Fibroblast of villous mesenchyme (primary cell): ENCODE measurements at regions not wholly inside any gene's neighbourhood (a gene's known extent, or its start where the extent isn't known, plus 50 kb on each side); places are given as distances from the start of the nearest gene placed in this dataset.

Experiments
- DNase-seq: peaks from one replicate; pipeline ENCODE4 v3.0.0-alpha.2; 2010; ENCODE audit warnings: low read depth
- H3K4me3 ChIP-seq: 2 replicates; pipeline ENCODE4 v1.5.1; 2011; ENCODE audit warnings: low read depth, mild to moderate bottlenecking, low read length
- TF ChIP-seq, protein P1 (sequence below): IDR thresholded peaks from 2 replicates; pipeline ENCODE4 v1.5.1; 2012; ENCODE audit warnings: low read depth, mild to moderate bottlenecking, low read length; ENCODE audit not compliant: insufficient read depth

- TF ChIP-seq, protein P1, sequence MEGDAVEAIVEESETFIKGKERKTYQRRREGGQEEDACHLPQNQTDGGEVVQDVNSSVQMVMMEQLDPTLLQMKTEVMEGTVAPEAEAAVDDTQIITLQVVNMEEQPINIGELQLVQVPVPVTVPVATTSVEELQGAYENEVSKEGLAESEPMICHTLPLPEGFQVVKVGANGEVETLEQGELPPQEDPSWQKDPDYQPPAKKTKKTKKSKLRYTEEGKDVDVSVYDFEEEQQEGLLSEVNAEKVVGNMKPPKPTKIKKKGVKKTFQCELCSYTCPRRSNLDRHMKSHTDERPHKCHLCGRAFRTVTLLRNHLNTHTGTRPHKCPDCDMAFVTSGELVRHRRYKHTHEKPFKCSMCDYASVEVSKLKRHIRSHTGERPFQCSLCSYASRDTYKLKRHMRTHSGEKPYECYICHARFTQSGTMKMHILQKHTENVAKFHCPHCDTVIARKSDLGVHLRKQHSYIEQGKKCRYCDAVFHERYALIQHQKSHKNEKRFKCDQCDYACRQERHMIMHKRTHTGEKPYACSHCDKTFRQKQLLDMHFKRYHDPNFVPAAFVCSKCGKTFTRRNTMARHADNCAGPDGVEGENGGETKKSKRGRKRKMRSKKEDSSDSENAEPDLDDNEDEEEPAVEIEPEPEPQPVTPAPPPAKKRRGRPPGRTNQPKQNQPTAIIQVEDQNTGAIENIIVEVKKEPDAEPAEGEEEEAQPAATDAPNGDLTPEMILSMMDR = no peak
- no peak for DNase-seq
- H3K4me3 ChIP-seq = no peak overlapping the region
Measured at GRCh38 chr2:142791335-142791734, 86.1 kb upstream of the KYNU start.

GRCh38 chr2:142786918-142787702 is 90.4 kb upstream of the KYNU start:
- H3K4me3 ChIP-seq = no peak overlapping the region
- no peak for DNase-seq
- TF ChIP-seq, protein P1 = no peak

DNA sequence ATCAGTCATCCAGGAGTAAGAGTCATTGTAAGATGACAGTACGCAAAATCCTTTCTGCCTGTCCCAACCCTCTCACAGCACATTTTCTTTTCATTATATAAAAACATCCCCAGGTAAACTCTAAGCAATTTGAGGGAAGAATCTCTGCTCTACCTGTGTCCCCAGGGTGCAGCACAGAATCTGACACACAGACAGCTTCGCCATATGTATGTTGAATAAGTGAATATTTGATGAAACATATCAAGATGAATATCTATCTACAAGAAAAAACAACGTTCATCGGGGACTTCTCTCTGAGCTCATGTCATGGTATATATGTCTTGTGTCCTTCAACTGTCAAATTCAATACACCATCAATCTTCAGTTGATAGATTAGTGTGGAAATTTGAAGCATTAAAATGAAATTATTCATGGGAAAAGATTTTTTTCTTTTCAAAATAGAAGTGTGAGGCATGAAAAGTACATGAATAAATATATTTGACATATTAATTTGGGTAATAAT is 94.5 kb upstream of the KYNU start:
- TF ChIP-seq, protein P1 = no peak
- DNase-seq = no peak
- H3K4me3 ChIP-seq = no peak overlapping the region

DNA sequence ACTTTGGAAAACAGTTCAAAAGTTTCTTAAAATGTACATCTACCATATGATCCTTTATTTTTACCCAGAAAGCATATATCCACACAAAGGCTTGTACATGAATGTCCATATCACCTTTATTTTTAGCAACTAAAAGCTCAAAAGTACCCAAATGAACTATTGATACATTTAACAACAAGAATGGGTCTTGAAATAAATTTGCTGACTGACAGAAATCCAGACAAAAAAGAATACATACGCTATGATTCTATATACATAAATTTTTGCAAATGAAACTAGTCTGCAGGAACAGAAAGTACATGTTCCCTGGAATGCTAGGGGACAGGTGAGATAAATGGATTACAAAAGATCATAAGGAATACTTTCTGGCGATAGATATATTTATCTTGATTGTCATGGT is 96.3 kb upstream of the KYNU start:
- TF ChIP-seq, protein P1 = no peak
- no peak overlapping the region for H3K4me3 ChIP-seq
- no peak for DNase-seq

DNA sequence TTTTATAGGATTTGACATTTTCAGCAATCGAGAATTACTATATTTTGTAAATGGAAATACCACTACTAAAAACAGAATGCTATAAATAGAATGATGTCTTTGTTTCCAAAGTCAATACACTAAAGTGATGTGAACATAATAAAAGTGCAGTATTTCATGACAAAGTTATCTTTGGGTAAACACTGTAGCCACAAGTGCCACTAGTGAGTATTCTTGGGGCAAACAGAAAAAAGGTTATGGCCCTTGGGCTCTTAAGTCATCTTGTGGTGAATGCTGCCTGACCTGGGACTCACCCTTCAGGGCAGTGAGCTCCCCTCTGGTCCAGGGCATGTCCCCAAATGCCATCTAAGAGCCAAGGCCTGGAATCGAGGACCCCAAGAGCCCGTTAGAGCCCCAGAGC is 99.2 kb upstream of the KYNU start:
- H3K4me3 ChIP-seq = no peak overlapping the region
- TF ChIP-seq, protein P1 = no peak
- no peak for DNase-seq

DNA sequence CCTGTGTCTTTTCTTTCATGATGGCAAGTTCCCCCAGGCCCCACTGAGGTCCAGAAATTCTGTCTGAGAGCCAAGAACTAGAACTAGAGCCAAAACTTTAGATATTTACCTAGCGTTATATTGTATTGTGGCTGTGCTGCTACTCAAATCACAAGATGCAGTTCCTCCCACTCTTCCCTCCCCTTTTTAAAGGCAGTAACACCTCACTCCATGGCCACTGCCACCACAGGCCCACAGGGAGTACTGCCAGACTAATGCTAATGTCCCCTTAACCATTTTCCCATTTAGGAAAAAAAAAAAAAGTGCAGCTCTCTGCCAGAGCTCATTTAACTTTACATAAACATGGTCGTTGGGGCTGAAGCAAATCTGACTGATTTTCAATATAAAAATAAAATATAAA is 99.7 kb upstream of the KYNU start:
- no peak overlapping the region for H3K4me3 ChIP-seq
- TF ChIP-seq, protein P1 = no peak
- no peak for DNase-seq
